Neural progenitor cell (in vitro differentiated cells): ENCODE measurements at regions not wholly inside any gene's neighbourhood (a gene's known extent, or its start where the extent isn't known, plus 50 kb on each side); places are given as distances from the start of the nearest gene placed in this dataset.
A peak's percentile ranks its signal among the peaks of the same experiment; 100 is the strongest.
"Not testable (repeated sequence)": the region's sequence is repeated elsewhere in the genome, so short reads cannot be mapped to it uniquely, and the experiment has no call there.

Experiments used
- DNase-seq: peaks from one replicate; pipeline ENCODE4 v3.0.0-alpha.2; 2016; ENCODE audit warnings: low spot score
- H2AFZ ChIP-seq: fragments of 200-600 bp; sonication (generic); replicated peaks from 2 replicates; pipeline ENCODE4 v1.6.1; 2016; ENCODE audit warnings: antibody characterized with exemption
- H3F3A ChIP-seq: fragments of 200-600 bp; sonication (generic); 2 replicates; pipeline ENCODE4 v1.6.1; 2016; ENCODE audit warnings: antibody characterized with exemption, low read depth
- H3K27ac ChIP-seq: fragments of 200-600 bp; sonication (generic); 2 replicates; pipeline ENCODE4 v1.5.1; 2016; ENCODE audit warnings: mild to moderate bottlenecking
- H3K27me3 ChIP-seq: fragments of 200-600 bp; sonication (generic); 2 replicates; pipeline ENCODE4 v1.6.1; 2016; ENCODE audit warnings: mild to moderate bottlenecking, moderate library complexity
- H3K36me3 ChIP-seq: fragments of 200-600 bp; sonication (generic); 2 replicates; pipeline ENCODE4 v1.5.1; 2016
- H3K4me1 ChIP-seq: fragments of 200-600 bp; sonication (generic); 2 replicates; pipeline ENCODE4 v1.6.1; 2016; ENCODE audit warnings: mixed run types
- H3K4me2 ChIP-seq: fragments of 200-600 bp; sonication (generic); 2 replicates; pipeline ENCODE4 v1.6.1; 2016
- H3K4me3 ChIP-seq: fragments of 200-600 bp; sonication (generic); 2 replicates; pipeline ENCODE4 v1.5.1; 2016
- H3K79me2 ChIP-seq: fragments of 200-600 bp; sonication (generic); 2 replicates; pipeline ENCODE4 v1.6.1; 2016; ENCODE audit warnings: low read depth
- H3K9ac ChIP-seq: fragments of 200-600 bp; sonication (generic); 2 replicates; pipeline ENCODE4 v1.6.1; 2016
- H3K9me3 ChIP-seq: fragments of 200-600 bp; sonication (generic); 2 replicates; pipeline ENCODE4 v1.5.1; 2016; ENCODE audit warnings: low read depth
- H4K20me1 ChIP-seq: fragments of 200-600 bp; sonication (generic); 2 replicates; pipeline ENCODE4 v1.6.1; 2016; ENCODE audit warnings: low read depth
- H3K27ac Mint-ChIP-seq: 3 replicates; pipeline ENCODE4 v1.8.0; 2021; ENCODE audit warnings: mixed read lengths
- H3K27me3 Mint-ChIP-seq: 2 replicates; pipeline ENCODE4 v1.8.0; 2022; ENCODE audit warnings: low read depth, mild to moderate bottlenecking, inconsistent platforms, moderate library complexity, mixed read lengths; ENCODE audit not compliant: insufficient read depth
- H3K36me3 Mint-ChIP-seq: 3 replicates; pipeline ENCODE4 v1.8.0; 2021; ENCODE audit warnings: mixed read lengths
- H3K4me1 Mint-ChIP-seq: 3 replicates; pipeline ENCODE4 v1.8.0; 2021; ENCODE audit warnings: mixed read lengths
- H3K4me3 Mint-ChIP-seq: 3 replicates; pipeline ENCODE4 v1.8.0; 2021; ENCODE audit warnings: mild to moderate bottlenecking, moderate library complexity, mixed read lengths
- H3K9me3 Mint-ChIP-seq: 3 replicates; pipeline ENCODE4 v1.8.0; 2020; ENCODE audit warnings: mixed read lengths

DNA sequence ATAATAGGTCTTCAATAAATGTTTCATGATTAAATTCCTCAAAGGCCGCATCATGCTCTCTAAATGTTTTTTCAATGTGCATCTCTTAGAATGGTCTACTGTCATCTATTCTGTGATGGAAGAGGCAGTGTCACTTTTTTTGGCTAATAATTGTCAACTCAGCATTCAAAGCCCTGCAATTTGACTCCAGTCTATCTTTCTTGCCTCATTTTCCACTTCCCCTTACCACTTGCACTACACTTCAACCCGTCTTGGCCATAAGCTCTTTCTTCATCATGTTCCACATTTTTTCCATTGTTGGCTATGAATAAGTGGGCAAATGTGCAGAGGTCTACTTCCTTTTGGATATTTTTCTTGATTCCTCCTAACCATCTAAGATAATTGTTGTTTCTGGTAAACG is 59.2 kb upstream of the POMZP3 start:
- H4K20me1 ChIP-seq, H2AFZ ChIP-seq, H3K4me3 Mint-ChIP-seq, H3K4me1 ChIP-seq, H3K4me1 Mint-ChIP-seq, H3K9ac ChIP-seq, H3K79me2 ChIP-seq, H3K9me3 ChIP-seq, H3K27me3 ChIP-seq, H3F3A ChIP-seq, H3K4me3 ChIP-seq, H3K36me3 ChIP-seq, H3K27me3 Mint-ChIP-seq, H3K27ac ChIP-seq, H3K36me3 Mint-ChIP-seq, DNase-seq, H3K4me2 ChIP-seq, H3K9me3 Mint-ChIP-seq, H3K27ac Mint-ChIP-seq: not testable (repeated sequence)

DNA sequence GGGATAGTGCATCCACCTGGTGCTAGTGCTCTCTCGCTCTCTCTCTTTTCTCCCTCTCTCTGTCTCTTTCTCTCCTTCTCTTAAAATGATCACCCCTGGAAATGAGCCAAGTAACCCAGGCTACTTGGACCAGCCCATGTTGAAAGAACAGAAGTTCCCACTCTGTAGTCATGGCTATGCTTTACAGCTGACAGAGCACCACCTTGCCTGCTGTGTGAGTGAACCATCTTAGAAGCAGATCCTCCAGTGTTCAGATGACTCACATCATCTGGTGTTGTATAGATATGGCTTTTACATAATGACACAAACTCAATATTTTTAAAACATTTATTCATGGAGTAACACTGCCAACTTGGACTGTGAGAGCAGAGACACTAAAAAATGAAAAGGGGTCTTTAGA is 57.7 kb upstream of the POMZP3 start:
- H2AFZ ChIP-seq, H3K27ac ChIP-seq, H4K20me1 ChIP-seq, H3K27me3 ChIP-seq, H3K79me2 ChIP-seq, H3F3A ChIP-seq, H3K4me1 Mint-ChIP-seq, H3K9me3 Mint-ChIP-seq, H3K27me3 Mint-ChIP-seq, H3K4me3 ChIP-seq, H3K4me1 ChIP-seq, H3K9me3 ChIP-seq, H3K36me3 Mint-ChIP-seq, H3K36me3 ChIP-seq, H3K4me3 Mint-ChIP-seq, H3K4me2 ChIP-seq, H3K27ac Mint-ChIP-seq, DNase-seq, H3K9ac ChIP-seq: not testable (repeated sequence)

GRCh38 chr7:76683631-76684030 is 56.6 kb upstream of the POMZP3 start:
- H3F3A ChIP-seq, H3K27me3 ChIP-seq, H3K9me3 ChIP-seq, H3K4me1 ChIP-seq, H3K36me3 ChIP-seq, H3K27ac ChIP-seq, H2AFZ ChIP-seq, H3K4me3 ChIP-seq, H3K4me1 Mint-ChIP-seq, DNase-seq, H3K4me3 Mint-ChIP-seq, H4K20me1 ChIP-seq, H3K36me3 Mint-ChIP-seq, H3K27ac Mint-ChIP-seq, H3K27me3 Mint-ChIP-seq, H3K9ac ChIP-seq, H3K79me2 ChIP-seq, H3K4me2 ChIP-seq, H3K9me3 Mint-ChIP-seq: not testable (repeated sequence)

DNA sequence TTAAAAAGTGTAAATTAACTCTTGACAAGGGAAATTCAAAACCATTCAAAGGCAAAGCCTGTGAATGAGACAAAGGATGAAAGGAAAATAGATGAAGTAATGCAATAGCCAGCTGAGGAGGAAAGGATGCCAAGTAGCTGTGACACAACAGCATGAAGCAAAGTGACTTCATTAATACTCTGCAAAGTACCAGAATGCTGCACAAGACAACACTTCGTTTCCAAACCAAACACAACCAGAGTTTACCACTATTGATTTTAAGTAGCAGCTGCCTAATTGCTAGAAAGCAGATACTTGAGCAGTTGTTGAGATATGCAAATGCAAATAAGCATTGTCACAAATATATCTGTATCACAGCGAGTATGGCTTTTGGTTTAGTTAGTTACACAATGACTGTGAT is 54.7 kb upstream of the POMZP3 start:
- not testable (repeated sequence) for H3K27me3 Mint-ChIP-seq, H3K9me3 Mint-ChIP-seq, H3K4me3 Mint-ChIP-seq, H3K4me3 ChIP-seq, H4K20me1 ChIP-seq, H3K27me3 ChIP-seq, H3K4me1 ChIP-seq, H2AFZ ChIP-seq, H3K36me3 ChIP-seq, H3F3A ChIP-seq, H3K36me3 Mint-ChIP-seq, H3K9ac ChIP-seq, H3K27ac ChIP-seq, H3K79me2 ChIP-seq, H3K4me1 Mint-ChIP-seq, DNase-seq, H3K9me3 ChIP-seq, H3K27ac Mint-ChIP-seq
- H3K4me2 ChIP-seq, result peak overlapping the region; percentile 7

- H3K4me3 ChIP-seq, H3K9me3 ChIP-seq, H3K4me1 ChIP-seq, H3K27ac ChIP-seq, H3K27me3 ChIP-seq, DNase-seq, H2AFZ ChIP-seq, H3K27ac Mint-ChIP-seq, H3K4me2 ChIP-seq, H4K20me1 ChIP-seq, H3K27me3 Mint-ChIP-seq, H3K4me3 Mint-ChIP-seq, H3K9ac ChIP-seq, H3K36me3 Mint-ChIP-seq, H3F3A ChIP-seq, H3K4me1 Mint-ChIP-seq, H3K9me3 Mint-ChIP-seq, H3K79me2 ChIP-seq, H3K36me3 ChIP-seq: not testable (repeated sequence)
Observed at GRCh38 chr7:76679174-76679573, 52.1 kb upstream of the POMZP3 start.

DNA sequence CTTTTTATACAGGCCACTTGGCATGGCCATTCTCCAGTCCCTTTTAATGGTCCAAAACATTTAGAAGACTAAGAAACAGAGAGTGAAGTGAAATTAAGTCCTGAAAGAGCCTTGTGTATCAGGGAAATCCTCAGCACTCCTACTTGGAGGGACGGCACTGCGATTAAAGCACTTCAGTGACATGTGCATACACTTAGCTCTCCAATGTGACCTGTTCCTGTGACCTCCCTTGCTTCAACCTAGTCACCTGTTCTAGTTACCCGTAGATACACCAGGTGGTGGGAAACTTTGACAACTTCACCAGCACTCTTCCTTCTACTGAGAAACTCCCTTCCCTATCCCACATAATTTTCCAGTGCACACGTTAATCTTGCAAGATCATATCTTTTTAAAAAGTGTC is 51.4 kb upstream of the POMZP3 start:
- H3K4me3 ChIP-seq, DNase-seq, H3K27ac ChIP-seq, H3K4me2 ChIP-seq, H3K36me3 ChIP-seq, H3K27ac Mint-ChIP-seq, H4K20me1 ChIP-seq, H3K4me3 Mint-ChIP-seq, H3K9me3 Mint-ChIP-seq, H3K4me1 Mint-ChIP-seq, H3K27me3 Mint-ChIP-seq, H3F3A ChIP-seq, H3K9ac ChIP-seq, H3K36me3 Mint-ChIP-seq, H3K9me3 ChIP-seq, H2AFZ ChIP-seq, H3K4me1 ChIP-seq, H3K27me3 ChIP-seq, H3K79me2 ChIP-seq: not testable (repeated sequence)

GRCh38 chr7:76676890-76677289 is 49.8 kb upstream of the POMZP3 start:
- H3K27ac Mint-ChIP-seq, H3K4me3 ChIP-seq, H3K27ac ChIP-seq, H3K36me3 Mint-ChIP-seq, H3K4me1 Mint-ChIP-seq, H2AFZ ChIP-seq, H3F3A ChIP-seq, H3K27me3 Mint-ChIP-seq, H3K79me2 ChIP-seq, H3K4me2 ChIP-seq, H3K9me3 ChIP-seq, H3K9ac ChIP-seq, DNase-seq, H3K27me3 ChIP-seq, H3K36me3 ChIP-seq, H3K9me3 Mint-ChIP-seq, H3K4me3 Mint-ChIP-seq, H3K4me1 ChIP-seq, H4K20me1 ChIP-seq: not testable (repeated sequence)
